ENCODE measurements at regions not wholly inside any gene's neighbourhood (a gene's known extent, or its start where the extent isn't known, plus 50 kb on each side); places are given as distances from the start of the nearest gene placed in this dataset.

- no peak overlapping the region for H3K27ac ChIP-seq
Measured at GRCh38 chr10:4249841-4250586, 465.0 kb upstream of the KLF6 start.

GRCh38 chr10:4247379-4247778 is 462.4 kb upstream of the KLF6 start:
- Histone ChIP-seq H3K36me3 (no peaks in the 10 kb centered on the region), H3K4me1 (ENCODE audit: control insufficient read depth in 1 of 2, insufficient read depth in 1 of 2, low read depth in 1 of 2, low read length in 1 of 2) (no peaks in the 10 kb centered on the region), H3K9me3 (no peaks in the 10 kb centered on the region), H3K27ac (no peak overlapping the region), H3K27me3 (no peaks in the 10 kb centered on the region), H3K4me3 (ENCODE audit: low read depth in 1 of 2, low read length in 1 of 2) (no peak overlapping the region)
- TF ChIP-seq CTCF (IDR thresholded peaks at IDR 0.05) = no peak

More at GRCh38 chr10:4249841-4250586, 465.0 kb upstream of the KLF6 start:
- Histone ChIP-seq H3K36me3 (no peaks in the 10 kb centered on the region), H3K4me1 (ENCODE audit: control insufficient read depth in 1 of 2, insufficient read depth in 1 of 2, low read depth in 1 of 2, low read length in 1 of 2) (no peaks in the 10 kb centered on the region), H3K4me3 (ENCODE audit: low read depth in 1 of 2, low read length in 1 of 2) (no peak overlapping the region), H3K27me3 (no peaks in the 10 kb centered on the region), H3K9me3 (no peaks in the 10 kb centered on the region)
- TF ChIP-seq CTCF (IDR thresholded peaks at IDR 0.05) = no peak

GRCh38 chr10:4246881-4247358 is 461.9 kb upstream of the KLF6 start:
- H3K4me3 ChIP-seq (ENCODE audit: low read depth in 1 of 2, low read length in 1 of 2) = no peak overlapping the region
- no peak for TF ChIP-seq CTCF (IDR thresholded peaks at IDR 0.05)
- no peaks in the 10 kb centered on the region for H3K27me3 ChIP-seq
- H3K4me1 ChIP-seq (ENCODE audit: control insufficient read depth in 1 of 2, insufficient read depth in 1 of 2, low read depth in 1 of 2, low read length in 1 of 2) = no peaks in the 10 kb centered on the region
- H3K36me3 ChIP-seq = no peaks in the 10 kb centered on the region
- H3K9me3 ChIP-seq = no peaks in the 10 kb centered on the region
- H3K27ac ChIP-seq = no peak overlapping the region

GRCh38 chr10:4243651-4244050 is 458.6 kb upstream of the KLF6 start:
- TF ChIP-seq CTCF (IDR thresholded peaks at IDR 0.05) = no peak
- Histone ChIP-seq H3K9me3 (no peaks in the 10 kb centered on the region), H3K27ac (no peak overlapping the region), H3K4me1 (ENCODE audit: control insufficient read depth in 1 of 2, insufficient read depth in 1 of 2, low read depth in 1 of 2, low read length in 1 of 2) (no peaks in the 10 kb centered on the region), H3K27me3 (no peaks in the 10 kb centered on the region), H3K4me3 (ENCODE audit: low read depth in 1 of 2, low read length in 1 of 2) (no peak overlapping the region), H3K36me3 (no peaks in the 10 kb centered on the region)

- no peak for TF ChIP-seq CTCF (IDR thresholded peaks at IDR 0.05)
- Histone ChIP-seq H3K9me3 (no peaks in the 10 kb centered on the region), H3K27me3 (no peaks in the 10 kb centered on the region), H3K27ac (no peak overlapping the region), H3K36me3 (no peaks in the 10 kb centered on the region), H3K4me1 (ENCODE audit: control insufficient read depth in 1 of 2, insufficient read depth in 1 of 2, low read depth in 1 of 2, low read length in 1 of 2) (no peaks in the 10 kb centered on the region), H3K4me3 (ENCODE audit: low read depth in 1 of 2, low read length in 1 of 2) (no peak overlapping the region)
Measured at GRCh38 chr10:4243169-4243568, 458.2 kb upstream of the KLF6 start.

Measured in neutrophil (primary cell).